T-helper 17 cell (primary cell): ENCODE measurements at regions not wholly inside any gene's neighbourhood (a gene's known extent, or its start where the extent isn't known, plus 50 kb on each side); places are given as distances from the start of the nearest gene placed in this dataset.

ENCODE experiments used
- ATAC-seq: fragments of 150-1000 bp; cut with Tn5 transposase; 2 replicates; pipeline ENCODE4 v1.10.0; 2021; ENCODE audit warnings: mild to moderate bottlenecking, moderate library complexity
- DNase-seq, 3 donors: peaks; one replicate each; pipeline versions ENCODE4 v3.0.0 to v3.0.0-alpha.2; 2020 to 2021
- H3K9me3 ChIP-seq: one replicate; pipeline ENCODE4 v1.7.0; 2013; ENCODE audit warnings: low read length, mild to moderate bottlenecking; ENCODE audit not compliant: control insufficient read depth, poor library complexity, severe bottlenecking
- H3K27ac Mint-ChIP-seq: one replicate; pipeline ENCODE4 v1.8.0; 2022; ENCODE audit warnings: mild to moderate bottlenecking, moderate library complexity, mixed read lengths
- H3K27me3 Mint-ChIP-seq: one replicate; pipeline ENCODE4 v1.8.0; 2022; ENCODE audit warnings: mixed read lengths
- H3K36me3 Mint-ChIP-seq: one replicate; pipeline ENCODE4 v1.8.0; 2022; ENCODE audit warnings: low read depth, mixed read lengths
- H3K4me1 Mint-ChIP-seq: one replicate; pipeline ENCODE4 v1.8.0; 2022; ENCODE audit warnings: mild to moderate bottlenecking, mixed read lengths
- H3K4me3 Mint-ChIP-seq: one replicate; pipeline ENCODE4 v1.8.0; 2022; ENCODE audit warnings: mild to moderate bottlenecking, moderate library complexity, mixed read lengths

- DNase-seq: no peak
- Mint-ChIP-seq H3K27ac (no peak overlapping the region), H3K4me1 (peaks cover 3% of the 10 kb centered on the region), H3K36me3 (peaks cover 3% of the 10 kb centered on the region), H3K27me3 (peaks cover 31% of the 10 kb centered on the region), H3K4me3 (no peak overlapping the region)
- no peaks in the 10 kb centered on the region for H3K9me3 ChIP-seq
- no peak for ATAC-seq
Measured at GRCh38 chr22:27213766-27214581, 556.6 kb downstream of the MIAT start.

- Mint-ChIP-seq H3K4me3 (no peak overlapping the region), H3K27ac (no peak overlapping the region), H3K4me1 (peaks cover 3% of the 10 kb centered on the region), H3K27me3 (peaks cover 29% of the 10 kb centered on the region), H3K36me3 (peaks cover 3% of the 10 kb centered on the region)
- no peak for DNase-seq
- ATAC-seq: no peak
- H3K9me3 ChIP-seq: no peaks in the 10 kb centered on the region
Measured at GRCh38 chr22:27214691-27215090, 557.3 kb downstream of the MIAT start.

GRCh38 chr22:27215871-27216270 is 558.5 kb downstream of the MIAT start:
- DNase-seq (no peak), ATAC-seq (no peak)
- Mint-ChIP-seq H3K4me1 (peaks cover 3% of the 10 kb centered on the region), H3K36me3 (peaks cover 3% of the 10 kb centered on the region), H3K27me3 (peaks cover 23% of the 10 kb centered on the region), H3K27ac (no peak overlapping the region), H3K4me3 (no peak overlapping the region)
- no peaks in the 10 kb centered on the region for H3K9me3 ChIP-seq

GRCh38 chr22:27216444-27216843 is 559.1 kb downstream of the MIAT start:
- ATAC-seq: no peak
- Mint-ChIP-seq H3K27ac (no peak overlapping the region), H3K4me1 (peaks cover 3% of the 10 kb centered on the region), H3K36me3 (peaks cover 3% of the 10 kb centered on the region), H3K4me3 (no peak overlapping the region), H3K27me3 (peaks cover 20% of the 10 kb centered on the region)
- H3K9me3 ChIP-seq: no peaks in the 10 kb centered on the region
- no peak for DNase-seq

GRCh38 chr22:27217154-27217553 is 559.8 kb downstream of the MIAT start:
- Mint-ChIP-seq H3K27me3 (peaks cover 20% of the 10 kb centered on the region), H3K4me3 (no peak overlapping the region), H3K4me1 (peaks cover 3% of the 10 kb centered on the region), H3K27ac (no peak overlapping the region), H3K36me3 (peaks cover 3% of the 10 kb centered on the region)
- no peaks in the 10 kb centered on the region for H3K9me3 ChIP-seq
- no peak for DNase-seq
- ATAC-seq: no peak

GRCh38 chr22:27218012-27218920 is 560.9 kb downstream of the MIAT start:
- no peaks in the 10 kb centered on the region for H3K9me3 ChIP-seq
- H3K27me3 Mint-ChIP-seq: peaks cover 12% of the 10 kb centered on the region
- H3K4me1 Mint-ChIP-seq: no peaks in the 10 kb centered on the region
- no peak for DNase-seq
- no peak for ATAC-seq
- no peak overlapping the region for H3K27ac Mint-ChIP-seq
- H3K36me3 Mint-ChIP-seq: no peaks in the 10 kb centered on the region
- no peak overlapping the region for H3K4me3 Mint-ChIP-seq

GRCh38 chr22:27219036-27219435 is 561.6 kb downstream of the MIAT start:
- Mint-ChIP-seq H3K27ac (no peak overlapping the region), H3K27me3 (peaks cover 6% of the 10 kb centered on the region), H3K4me1 (no peaks in the 10 kb centered on the region), H3K36me3 (no peaks in the 10 kb centered on the region), H3K4me3 (no peak overlapping the region)
- no peak for DNase-seq
- no peak for ATAC-seq
- H3K9me3 ChIP-seq: no peaks in the 10 kb centered on the region

GRCh38 chr22:27220339-27220738 is 563.0 kb downstream of the MIAT start:
- ATAC-seq (no peak), DNase-seq (no peak)
- Mint-ChIP-seq H3K4me3 (no peak overlapping the region), H3K27ac (no peak overlapping the region), H3K27me3 (peaks cover 6% of the 10 kb centered on the region), H3K36me3 (no peaks in the 10 kb centered on the region), H3K4me1 (no peaks in the 10 kb centered on the region)
- no peaks in the 10 kb centered on the region for H3K9me3 ChIP-seq

- peaks cover 6% of the 10 kb centered on the region for H3K27me3 Mint-ChIP-seq
- DNase-seq: no peak
- no peaks in the 10 kb centered on the region for H3K4me1 Mint-ChIP-seq
- H3K36me3 Mint-ChIP-seq: no peaks in the 10 kb centered on the region
- H3K9me3 ChIP-seq: no peaks in the 10 kb centered on the region
- H3K4me3 Mint-ChIP-seq: no peak overlapping the region
- no peak overlapping the region for H3K27ac Mint-ChIP-seq
- ATAC-seq: no peak
Measured at GRCh38 chr22:27222178-27222577, 564.8 kb downstream of the MIAT start.

GRCh38 chr22:27223317-27224177 is 566.2 kb downstream of the MIAT start:
- DNase-seq (no peak), ATAC-seq (no peak)
- no peaks in the 10 kb centered on the region for H3K4me1 Mint-ChIP-seq
- no peaks in the 10 kb centered on the region for H3K36me3 Mint-ChIP-seq
- H3K4me3 Mint-ChIP-seq: no peak overlapping the region
- no peak overlapping the region for H3K27ac Mint-ChIP-seq
- H3K27me3 Mint-ChIP-seq: peaks cover 6% of the 10 kb centered on the region
- no peaks in the 10 kb centered on the region for H3K9me3 ChIP-seq

GRCh38 chr22:27224485-27225374 is 567.3 kb downstream of the MIAT start:
- ATAC-seq (no peak), DNase-seq (no peak)
- no peaks in the 10 kb centered on the region for H3K36me3 Mint-ChIP-seq
- no peak overlapping the region for H3K27ac Mint-ChIP-seq
- H3K27me3 Mint-ChIP-seq: peaks cover 4% of the 10 kb centered on the region
- H3K4me3 Mint-ChIP-seq: no peak overlapping the region
- H3K4me1 Mint-ChIP-seq: no peaks in the 10 kb centered on the region
- no peaks in the 10 kb centered on the region for H3K9me3 ChIP-seq

- no peaks in the 10 kb centered on the region for H3K9me3 ChIP-seq
- DNase-seq (no peak), ATAC-seq (no peak)
- Mint-ChIP-seq H3K4me3 (no peak overlapping the region), H3K27me3 (peaks cover 5% of the 10 kb centered on the region), H3K4me1 (no peaks in the 10 kb centered on the region), H3K27ac (no peak overlapping the region), H3K36me3 (peaks cover 2% of the 10 kb centered on the region)
Measured at GRCh38 chr22:27226666-27227065, 569.3 kb downstream of the MIAT start.
